ENCODE measurements at regions not wholly inside any gene's neighbourhood (a gene's known extent, or its start where the extent isn't known, plus 50 kb on each side); places are given as distances from the start of the nearest gene placed in this dataset.

GRCh38 chr22:48001101-48001500 is 1238.7 kb downstream of the TBC1D22A start:
- Histone ChIP-seq H3K9me3 (no peaks in the 10 kb centered on the region), H3K36me3 (no peaks in the 10 kb centered on the region), H3K4me1 (no peaks in the 10 kb centered on the region), H3K27me3 (peaks cover 0 to 14% (median 0%) of the 10 kb centered on the region in 4 donors), H3K27ac (no peak overlapping the region), H3K4me3 (no peak overlapping the region)
- no peak for DNase-seq
- WGBS, 2 donors = 87 to 89% methylated on average over 10 to 11 of the region's 11 CpGs
- TF ChIP-seq CTCF (IDR thresholded peaks at IDR 0.05) = no peak
- no peak for TF ChIP-seq POLR2A (IDR thresholded peaks at IDR 0.05)
- intact Hi-C loops (cut with DNase I) = no loop called here

DNA sequence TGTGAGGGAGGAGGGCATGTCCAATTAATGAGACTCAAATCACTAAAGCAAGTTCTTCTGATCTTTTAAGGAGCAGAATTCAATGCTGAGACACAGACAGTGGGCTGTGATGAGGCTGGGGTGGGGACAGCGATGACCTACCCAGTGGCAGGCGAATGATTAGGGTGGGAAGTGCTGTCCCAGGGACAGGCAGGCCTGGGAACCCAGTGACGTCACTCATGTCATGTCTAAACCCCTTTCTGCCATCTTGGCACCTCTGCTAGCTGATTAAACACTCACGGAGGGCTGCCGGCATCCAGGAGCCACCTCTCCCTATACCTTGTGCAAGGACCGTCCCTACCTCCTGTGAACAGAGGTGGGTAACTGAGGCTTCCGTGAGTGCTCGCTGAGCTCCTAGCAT is 1235.2 kb downstream of the TBC1D22A start:
- no peak overlapping the region for H3K27ac ChIP-seq
- peaks cover 0 to 4% (median 0%) of the 10 kb centered on the region in 4 donors for H3K27me3 ChIP-seq
- no peaks in the 10 kb centered on the region for H3K4me1 ChIP-seq
- no peak overlapping the region for H3K4me3 ChIP-seq
- DNase-seq = no peak
- intact Hi-C loops (cut with DNase I) = no loop called here
- H3K9me3 ChIP-seq = no peaks in the 10 kb centered on the region
- TF ChIP-seq POLR2A (IDR thresholded peaks at IDR 0.05) (no peak), CTCF (IDR thresholded peaks at IDR 0.05) (no peak)
- WGBS, 2 donors = 83 to 84% methylated on average over 5 to 8 of the region's 8 CpGs
- H3K36me3 ChIP-seq = no peaks in the 10 kb centered on the region

GRCh38 chr22:47997052-47997590 is 1234.7 kb downstream of the TBC1D22A start:
- no peak for DNase-seq
- TF ChIP-seq POLR2A (IDR thresholded peaks at IDR 0.05) (no peak), CTCF (IDR thresholded peaks at IDR 0.05) (no peak)
- no peak overlapping the region for H3K4me3 ChIP-seq
- intact Hi-C loops (cut with DNase I) = no loop called here
- peaks cover 0 to 8% (median 0%) of the 10 kb centered on the region in 4 donors for H3K27me3 ChIP-seq
- no peak overlapping the region for H3K27ac ChIP-seq
- no peaks in the 10 kb centered on the region for H3K9me3 ChIP-seq
- 51 to 74% methylated on average over 5 to 6 of the region's 10 CpGs for WGBS, 2 donors
- no peaks in the 10 kb centered on the region for H3K4me1 ChIP-seq
- no peaks in the 10 kb centered on the region for H3K36me3 ChIP-seq

DNA sequence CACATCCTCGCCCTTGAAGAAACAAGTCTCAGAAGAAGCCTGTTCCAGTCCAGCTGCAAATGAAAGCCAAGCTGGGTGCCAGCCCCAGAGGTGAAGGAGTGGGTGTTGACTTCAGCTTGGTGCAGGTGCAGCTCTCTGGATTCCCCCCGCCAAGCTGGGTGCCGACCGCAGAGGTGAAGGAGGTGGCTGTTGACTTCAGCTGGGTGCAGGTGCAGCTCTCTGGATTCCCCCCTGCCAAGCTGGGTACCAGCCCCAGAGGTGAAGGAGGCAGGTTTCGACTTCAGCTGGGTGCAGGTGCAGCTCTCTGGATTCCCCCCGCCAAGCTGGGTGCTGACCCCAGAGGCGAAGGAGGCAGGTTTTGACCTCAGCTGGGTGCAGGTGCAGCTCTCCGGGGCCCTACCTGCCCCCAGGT is 1234.0 kb downstream of the TBC1D22A start:
- Histone ChIP-seq H3K4me1 (no peaks in the 10 kb centered on the region), H3K36me3 (no peaks in the 10 kb centered on the region), H3K27ac (no peak overlapping the region), H3K27me3 (peaks cover 0 to 15% (median 0%) of the 10 kb centered on the region in 4 donors), H3K9me3 (no peaks in the 10 kb centered on the region), H3K4me3 (no peak overlapping the region)
- intact Hi-C loops (cut with DNase I) = no loop called here
- 33 to 57% methylated on average over 1 to 4 of the region's 8 CpGs for WGBS, 2 donors
- TF ChIP-seq POLR2A (IDR thresholded peaks at IDR 0.05) (no peak), CTCF (IDR thresholded peaks at IDR 0.05) (no peak)
- no peak for DNase-seq

GRCh38 chr22:47995718-47996117 is 1233.3 kb downstream of the TBC1D22A start:
- Histone ChIP-seq H3K27ac (no peak overlapping the region), H3K36me3 (no peaks in the 10 kb centered on the region), H3K4me1 (no peaks in the 10 kb centered on the region), H3K9me3 (no peaks in the 10 kb centered on the region), H3K4me3 (no peak overlapping the region), H3K27me3 (peaks cover 0 to 21% (median 0%) of the 10 kb centered on the region in 4 donors)
- 63 to 72% methylated on average over 3 to 5 of the region's 8 CpGs for WGBS, 2 donors
- intact Hi-C loops (cut with DNase I) = no loop called here
- TF ChIP-seq CTCF (IDR thresholded peaks at IDR 0.05) = no peak
- no peak for DNase-seq

Measured in esophagus squamous epithelium (tissue), 5 donors.